ENCODE measurements at regions not wholly inside any gene's neighbourhood (a gene's known extent, or its start where the extent isn't known, plus 50 kb on each side); places are given as distances from the start of the nearest gene placed in this dataset.

DNA sequence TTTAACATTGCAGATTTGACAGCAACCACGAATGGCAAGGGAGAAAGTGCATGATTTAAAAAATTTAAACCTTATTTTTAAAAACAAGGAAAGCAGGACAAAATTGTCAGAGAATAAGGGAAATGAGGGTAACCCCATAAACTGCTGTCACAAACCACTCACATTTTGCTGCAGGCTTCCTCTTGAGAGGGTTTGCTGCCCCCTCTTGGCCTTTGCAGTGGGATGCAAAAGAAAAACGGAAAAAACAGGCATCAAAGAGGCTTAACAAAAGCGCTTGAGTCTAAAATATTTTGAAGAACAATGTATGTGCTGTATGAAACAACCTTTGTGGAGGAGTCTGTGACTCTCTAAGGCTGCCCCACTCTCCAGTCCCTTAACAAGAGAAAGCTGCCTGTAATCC lies 91.6 kb downstream of the TMX3 start:
- peak; percentile 35 for DNase-seq

DNA sequence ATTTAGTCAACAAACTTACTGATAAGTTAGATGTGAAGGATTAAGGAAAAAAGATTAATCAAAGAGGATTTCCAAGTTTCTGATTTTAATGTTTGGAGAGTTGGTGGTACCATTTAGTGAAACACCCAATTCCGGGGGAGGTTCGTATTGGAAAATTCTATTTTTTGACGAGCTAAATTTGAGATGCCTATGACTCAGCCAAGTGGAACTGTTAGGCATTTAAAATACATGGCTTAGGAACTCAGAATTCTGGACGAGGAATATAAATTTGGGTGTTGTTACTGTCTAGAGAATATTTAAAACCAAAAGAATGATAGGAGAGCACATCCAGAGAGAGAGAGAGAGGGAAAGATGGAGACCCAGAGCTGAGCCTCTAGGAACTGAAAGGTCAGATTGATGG lies 103.6 kb downstream of the TMX3 start:
- DNase-seq: no peak

DNA sequence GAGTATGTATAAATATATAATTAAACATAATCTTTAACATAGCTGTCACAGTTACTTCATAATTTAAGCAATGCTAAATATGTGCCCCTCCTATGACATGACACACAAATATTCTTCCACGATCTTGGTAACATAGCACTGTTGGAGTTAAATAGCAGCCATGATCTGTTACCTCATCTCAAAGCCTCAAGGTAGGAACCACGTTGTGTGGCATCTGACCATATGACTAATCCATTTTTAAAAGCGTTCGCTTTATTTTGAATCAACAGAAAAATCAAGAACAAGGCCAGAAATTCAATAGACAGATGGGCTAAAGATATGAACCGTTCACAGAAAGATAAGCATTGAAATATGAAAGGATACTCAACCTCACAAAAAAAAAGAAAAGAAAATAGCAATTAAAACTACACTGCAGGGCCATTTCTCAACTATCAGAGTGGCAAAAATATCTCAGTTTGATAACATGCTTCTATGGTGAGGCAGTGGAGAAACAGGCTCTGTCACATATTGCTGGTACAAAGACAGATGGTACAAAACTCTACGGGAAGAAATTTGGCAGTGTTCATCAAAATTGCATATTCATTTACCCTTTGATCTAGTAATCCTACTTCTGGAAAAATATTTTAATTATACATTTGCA lies 105.9 kb downstream of the TMX3 start:
- no peak for DNase-seq

DNA sequence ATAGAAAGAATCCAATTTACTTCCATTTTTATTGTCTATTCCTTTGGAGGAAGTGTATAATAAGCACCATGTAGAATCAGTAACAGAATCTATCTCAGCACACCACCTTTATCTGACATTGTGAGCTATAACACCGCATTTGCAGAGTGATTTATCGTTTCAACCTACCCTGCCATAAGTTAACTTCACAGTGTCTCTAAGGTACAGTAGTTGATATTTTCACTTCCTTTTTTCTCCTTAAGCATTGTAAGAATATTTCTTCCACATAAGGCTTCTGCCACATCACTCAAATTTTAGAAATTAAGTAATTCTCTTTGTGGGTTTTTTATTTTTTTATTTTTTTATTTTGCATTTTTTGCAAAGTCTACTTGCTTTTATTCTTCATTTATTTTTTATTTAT lies 107.1 kb downstream of the TMX3 start:
- no peak for DNase-seq

DNA sequence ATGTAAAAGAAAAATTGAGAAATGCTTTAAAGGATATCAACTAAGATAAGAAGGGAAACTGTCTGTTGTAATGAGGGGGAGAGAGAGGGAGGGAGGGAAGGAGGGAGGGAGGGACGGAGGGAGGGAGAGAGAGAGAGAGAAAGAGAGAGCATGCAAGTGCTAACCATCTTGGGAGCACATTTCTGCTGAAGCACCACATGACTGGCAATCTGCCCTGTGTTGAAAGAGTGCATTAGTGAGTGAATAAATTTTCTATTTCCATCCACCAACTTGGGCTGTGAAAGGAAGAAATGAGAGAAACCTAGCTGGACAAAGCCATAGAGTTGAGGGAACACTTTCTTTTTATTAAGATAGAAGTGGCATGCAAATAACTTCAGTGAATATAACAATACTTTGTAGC lies 110.7 kb downstream of the TMX3 start:
- no peak for DNase-seq

DNA sequence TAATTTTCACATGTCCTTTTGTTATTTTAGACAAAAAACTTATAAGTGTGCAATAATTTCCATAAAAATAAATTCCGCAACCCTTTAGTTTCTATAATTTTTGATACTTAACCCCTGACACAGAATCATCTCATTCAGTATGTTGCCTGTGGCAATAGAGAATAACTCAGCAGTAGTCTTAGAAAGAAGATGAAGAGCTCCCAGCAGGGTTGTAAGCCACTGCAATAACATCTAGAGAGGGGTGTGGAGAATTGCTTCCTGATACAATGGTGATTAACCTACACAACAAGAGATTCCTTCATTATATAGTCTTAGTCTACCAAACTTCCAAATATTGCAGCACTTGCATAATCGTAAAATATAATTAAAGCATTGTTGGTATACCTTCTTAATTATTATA lies 118.9 kb downstream of the TMX3 start:
- DNase-seq: no peak

DNA sequence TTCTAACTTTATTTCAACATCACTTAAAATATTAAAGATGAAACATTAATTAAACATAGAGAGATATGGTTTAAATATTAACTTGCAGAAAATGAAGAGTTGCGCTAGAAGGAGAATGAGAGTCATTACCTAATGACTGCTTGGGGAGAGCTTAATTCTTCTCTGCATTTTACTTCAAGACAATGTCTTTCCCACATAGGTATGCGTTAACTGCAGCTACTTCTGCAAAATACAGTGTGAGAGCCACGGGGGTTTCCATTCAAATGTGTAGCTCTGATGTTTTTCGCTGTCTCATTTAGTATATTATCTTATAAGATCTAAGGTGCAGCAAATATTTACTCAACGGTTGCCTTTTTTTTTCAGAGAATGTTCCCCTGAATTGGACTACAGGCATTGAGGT lies 126.7 kb downstream of the TMX3 start:
- no peak for DNase-seq

DNA sequence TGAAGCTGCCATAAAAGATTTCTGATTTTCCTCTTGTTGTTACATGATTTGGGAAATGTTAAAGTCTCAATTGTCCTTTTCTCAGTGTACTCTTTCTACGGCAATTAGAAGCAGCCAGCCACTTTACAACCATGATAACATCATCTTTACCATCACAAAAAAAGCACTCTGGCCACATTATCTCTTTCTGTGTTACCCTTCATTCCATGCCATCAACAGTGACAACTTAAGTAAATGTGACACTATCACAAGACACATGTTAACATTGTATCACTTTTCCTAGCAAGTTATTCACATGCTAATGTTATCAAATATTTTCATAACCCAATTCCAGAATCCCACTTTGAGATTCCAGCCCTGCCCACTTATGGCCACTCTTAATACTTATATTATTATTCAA lies 131.2 kb downstream of the TMX3 start:
- DNase-seq: no peak

DNA sequence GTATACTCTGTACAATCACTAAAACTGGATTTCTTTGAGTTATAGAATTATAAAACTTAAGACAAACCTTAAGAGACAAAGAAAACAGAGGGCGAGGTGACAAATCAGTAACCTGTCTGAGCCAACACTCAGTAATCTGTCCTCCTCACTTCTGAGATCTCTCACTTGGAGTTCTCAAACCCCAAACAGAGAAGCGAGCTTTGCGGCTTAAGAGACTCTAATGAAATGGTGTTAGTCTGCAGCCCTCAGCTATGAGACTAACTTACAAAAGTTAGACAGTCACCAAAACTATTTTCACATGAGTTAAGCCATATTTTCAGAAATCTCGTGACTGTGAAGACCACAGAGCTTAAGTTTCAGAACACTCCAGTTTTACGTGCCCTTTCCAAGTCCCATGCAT lies 140.6 kb downstream of the TMX3 start:
- DNase-seq: no peak

DNA sequence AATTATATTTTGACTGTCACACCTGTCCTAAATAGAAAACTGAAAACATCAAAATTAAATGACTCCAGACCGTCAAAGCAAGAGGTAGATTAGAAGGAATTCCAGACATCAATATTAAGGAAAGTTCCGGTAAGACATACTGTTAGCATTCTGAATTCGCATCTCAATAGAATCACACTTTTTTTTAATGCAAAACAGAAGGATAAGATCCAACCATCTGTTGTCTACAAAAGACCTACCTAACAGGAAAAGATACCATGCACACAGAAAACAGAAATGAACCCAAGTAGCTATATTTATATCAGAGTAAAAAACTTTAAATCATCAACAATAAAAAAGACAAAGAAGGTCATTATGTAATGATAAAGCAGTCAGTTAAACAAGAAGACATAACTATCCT lies 145.0 kb downstream of the TMX3 start:
- DNase-seq: no peak

DNA sequence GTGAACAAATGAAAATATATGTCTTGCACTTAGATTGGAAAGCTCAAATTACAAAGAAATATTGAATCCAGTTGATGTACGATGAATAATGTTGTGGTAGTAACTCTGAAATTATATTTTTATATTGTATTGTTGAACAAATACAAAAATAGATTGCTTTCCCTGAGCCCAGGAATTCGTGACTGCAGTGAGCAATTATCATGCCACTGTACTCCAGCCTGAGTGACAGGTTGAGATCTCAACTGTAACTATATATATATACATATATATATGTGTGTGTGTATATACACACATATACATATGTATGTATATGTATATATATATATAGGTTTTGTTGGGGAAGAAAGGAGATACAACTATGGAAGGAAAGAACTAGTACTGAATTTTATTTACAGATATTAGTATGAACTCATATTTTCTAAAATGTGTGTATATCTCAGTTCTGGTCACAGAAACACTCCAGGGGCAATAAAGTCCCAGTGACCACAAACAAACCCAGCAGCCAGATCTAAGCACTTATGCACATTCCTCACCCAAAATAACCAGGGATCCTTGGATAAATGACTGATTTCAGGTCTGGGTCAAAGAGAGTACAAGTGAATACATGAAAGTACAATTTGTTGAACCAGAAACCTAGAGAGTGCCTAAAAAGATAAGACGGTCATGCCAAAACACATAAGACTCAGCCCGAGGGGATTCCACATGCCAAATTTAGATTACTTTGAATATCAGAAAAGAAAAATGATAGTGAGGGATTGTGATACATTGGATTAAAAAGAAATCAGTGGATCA lies 146.3 kb downstream of the TMX3 start:
- no peak for DNase-seq

DNA sequence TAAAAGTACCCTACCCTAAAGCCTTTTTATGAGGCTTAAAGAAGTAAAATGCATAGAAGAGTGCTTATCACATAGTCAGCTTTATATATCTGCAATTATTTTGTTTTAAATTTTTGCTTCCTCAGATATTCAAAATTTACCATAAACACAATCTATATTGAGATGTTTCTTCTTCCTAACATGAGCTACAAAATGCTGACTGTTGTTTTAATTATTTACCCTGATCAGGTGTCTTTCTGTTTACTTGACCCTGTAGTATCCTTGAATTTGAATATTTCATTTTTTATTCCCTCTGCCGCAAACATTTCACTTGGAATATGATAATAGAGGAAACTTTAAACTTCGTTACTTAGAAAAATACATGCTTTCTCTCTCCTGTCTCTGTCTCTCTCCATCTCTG lies 147.9 kb downstream of the TMX3 start:
- no peak for DNase-seq

DNA sequence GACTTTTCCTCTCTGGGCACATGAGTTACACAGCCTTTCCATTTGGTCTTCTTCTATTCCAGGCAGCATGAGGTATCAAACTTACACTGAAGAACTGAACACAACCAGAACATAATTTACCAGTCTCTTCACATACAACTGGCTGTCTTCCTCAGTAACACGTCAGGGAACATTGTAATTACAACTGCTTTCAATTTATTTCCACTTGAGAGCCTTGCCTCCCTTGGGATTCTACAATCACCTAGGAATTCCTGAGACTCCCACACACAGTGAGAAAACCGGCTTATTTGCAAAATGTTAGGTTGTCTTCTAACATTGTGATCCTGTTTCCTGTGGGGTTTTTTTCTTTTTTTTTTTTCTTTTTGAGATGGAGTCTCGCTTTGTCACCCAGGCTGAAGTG lies 149.9 kb downstream of the TMX3 start:
- DNase-seq: no peak

DNA sequence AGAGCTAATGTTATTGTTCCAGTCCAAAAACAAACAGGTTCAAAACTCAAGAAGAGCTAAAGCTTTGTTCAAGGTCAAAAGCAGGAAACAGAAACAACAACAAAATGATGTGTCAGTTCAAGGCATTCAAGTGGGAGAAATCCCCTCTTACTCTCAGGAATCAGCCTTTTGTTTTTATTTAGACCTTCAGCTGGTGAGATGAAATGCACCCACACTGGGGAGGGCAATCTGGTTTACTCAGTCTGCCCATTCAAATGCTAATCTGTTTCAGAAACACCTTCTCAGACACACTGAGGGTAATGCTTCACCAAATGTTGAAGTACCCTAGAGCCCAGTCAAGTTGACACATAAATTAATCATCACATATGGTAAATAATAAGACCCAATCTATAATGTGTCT lies 150.6 kb downstream of the TMX3 start:
- DNase-seq: no peak

DNA sequence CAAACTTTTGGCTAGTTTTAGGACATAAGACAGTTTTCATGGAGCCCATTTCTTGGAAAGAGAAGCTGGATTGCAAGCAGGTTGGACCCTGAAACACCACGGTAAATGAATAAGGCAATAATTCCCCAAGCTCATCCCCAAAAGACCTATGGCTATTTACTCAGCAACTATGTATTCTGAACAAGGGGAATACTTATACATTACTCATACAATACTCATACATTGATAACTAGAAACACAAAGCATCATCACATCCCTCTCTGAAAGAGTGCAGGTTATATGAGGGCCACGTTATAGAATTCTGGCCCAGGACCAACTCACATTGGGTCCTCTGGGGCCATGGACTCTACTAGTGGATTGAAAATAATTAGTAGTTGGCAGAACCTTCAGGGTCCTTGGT lies 154.8 kb downstream of the TMX3 start:
- no peak for DNase-seq

DNA sequence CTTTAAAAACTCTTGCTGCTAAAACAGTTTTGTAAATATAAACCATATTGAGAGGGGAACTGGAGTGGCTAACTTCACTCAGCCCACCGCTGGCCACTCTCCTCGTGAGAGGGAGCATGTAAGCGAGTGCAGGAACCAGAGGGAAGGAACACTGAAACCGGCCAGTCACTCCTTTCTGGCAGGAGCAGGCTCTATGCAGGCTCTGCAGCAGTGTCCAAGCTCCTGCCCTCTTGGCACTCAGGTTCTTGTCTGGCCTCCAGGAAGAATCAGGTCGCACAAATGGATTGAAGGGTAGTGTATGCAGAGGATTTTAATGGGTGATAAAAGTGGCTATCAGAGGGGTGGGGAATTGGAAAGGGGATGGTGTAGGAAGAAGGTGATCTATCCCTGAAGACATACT lies 157.7 kb downstream of the TMX3 start:
- no peak for DNase-seq

DNA sequence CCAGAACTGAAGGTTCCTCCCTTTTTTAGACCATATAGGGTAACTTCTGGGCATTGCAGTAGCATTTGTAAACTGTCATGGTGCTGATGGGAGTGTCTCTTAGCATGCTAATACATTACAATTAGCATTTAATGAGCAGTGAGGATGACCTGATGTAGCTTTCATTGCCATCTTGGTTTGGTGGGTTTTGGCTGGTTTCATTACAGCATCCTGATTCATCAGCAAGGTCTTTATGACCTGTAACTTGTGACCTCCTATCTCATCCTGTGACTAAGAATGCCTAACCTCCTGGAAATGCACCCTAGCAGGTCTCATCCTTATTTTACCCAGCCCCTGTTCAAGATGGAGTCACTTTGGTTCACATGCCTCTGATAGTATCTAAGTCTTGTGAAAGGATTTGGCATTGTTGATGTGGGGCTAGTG lies 159.0 kb downstream of the TMX3 start:
- no peak for DNase-seq

DNA sequence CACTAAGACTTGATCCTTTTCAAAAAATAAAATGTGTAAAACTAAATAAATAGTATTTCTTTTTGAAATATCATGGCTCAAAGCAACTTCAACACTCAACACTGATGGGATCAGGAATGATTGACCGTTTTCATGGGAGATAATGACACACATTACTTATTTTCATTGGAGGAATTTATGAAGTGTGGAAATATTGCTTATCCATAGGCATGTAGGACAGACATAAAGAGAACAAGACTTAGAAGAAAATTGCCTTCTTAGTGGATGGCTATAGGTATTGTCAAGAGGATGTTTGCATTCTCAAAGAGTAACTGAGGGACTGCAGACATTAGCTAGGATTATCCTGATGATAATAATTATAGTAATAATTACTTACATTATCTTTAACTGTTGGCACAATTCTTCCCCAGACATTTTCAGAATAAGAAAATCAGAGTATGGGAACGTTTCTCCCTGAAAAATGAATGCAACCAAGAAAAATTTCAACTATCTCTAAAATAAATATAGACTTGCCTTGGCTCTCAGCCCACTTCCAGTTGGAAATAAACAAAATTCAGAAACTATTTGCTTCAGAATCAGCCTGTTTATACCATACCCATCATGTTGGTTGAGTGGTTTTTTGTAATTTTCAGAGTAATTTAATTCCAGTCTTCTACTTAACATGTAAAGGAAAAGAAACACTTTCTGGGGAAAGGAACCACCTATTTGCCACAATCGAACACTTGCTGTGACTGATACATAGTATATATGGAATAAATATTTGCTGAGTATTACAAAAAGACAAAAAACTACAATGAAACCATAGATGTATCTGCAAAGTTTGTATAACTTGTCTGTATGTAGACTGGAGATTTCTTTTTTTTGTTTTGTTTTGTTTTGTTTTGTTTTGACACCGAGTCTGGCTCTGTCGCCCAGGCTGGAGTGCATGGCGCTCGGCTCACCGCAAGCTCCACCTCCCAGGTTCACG lies 165.7 kb downstream of the TMX3 start:
- DNase-seq: no peak

DNA sequence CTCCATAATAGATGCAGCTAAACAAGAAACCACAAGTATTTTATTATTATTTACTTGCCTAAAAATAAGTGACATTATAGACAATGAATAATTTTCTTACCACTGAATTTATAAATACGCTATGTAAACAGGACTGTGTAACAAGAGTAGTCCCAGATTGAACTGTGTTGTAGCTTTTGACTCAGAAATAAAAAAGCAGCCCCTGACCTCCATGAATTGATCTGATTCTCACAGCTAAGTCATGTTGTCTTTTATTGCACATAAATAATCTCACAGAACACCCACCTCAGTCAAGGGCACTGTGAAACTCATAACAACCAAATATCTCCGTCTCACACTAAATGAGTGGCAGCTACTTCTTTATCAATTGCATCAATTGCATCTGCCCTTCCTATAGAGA lies 171.6 kb downstream of the TMX3 start:
- DNase-seq: no peak

DNA sequence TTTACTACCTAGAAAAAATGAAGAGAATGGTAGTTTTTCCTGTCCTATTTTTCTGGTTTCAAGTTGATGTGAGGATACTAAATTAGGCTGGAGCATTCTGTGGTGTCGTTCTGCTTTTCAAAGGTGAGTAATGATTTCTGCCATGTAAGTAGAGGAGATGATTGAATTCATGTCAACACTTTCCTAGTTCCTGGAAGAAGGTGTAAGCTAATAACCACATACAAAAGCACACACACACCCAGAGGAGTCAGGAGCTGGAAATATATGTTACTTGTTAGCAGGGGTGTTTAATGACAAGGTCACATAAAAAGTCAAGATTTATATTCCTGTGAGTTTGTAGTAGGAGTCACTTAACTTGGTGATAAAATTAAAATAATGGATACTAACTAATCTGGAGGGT lies 172.1 kb downstream of the TMX3 start:
- no peak for DNase-seq

DNA sequence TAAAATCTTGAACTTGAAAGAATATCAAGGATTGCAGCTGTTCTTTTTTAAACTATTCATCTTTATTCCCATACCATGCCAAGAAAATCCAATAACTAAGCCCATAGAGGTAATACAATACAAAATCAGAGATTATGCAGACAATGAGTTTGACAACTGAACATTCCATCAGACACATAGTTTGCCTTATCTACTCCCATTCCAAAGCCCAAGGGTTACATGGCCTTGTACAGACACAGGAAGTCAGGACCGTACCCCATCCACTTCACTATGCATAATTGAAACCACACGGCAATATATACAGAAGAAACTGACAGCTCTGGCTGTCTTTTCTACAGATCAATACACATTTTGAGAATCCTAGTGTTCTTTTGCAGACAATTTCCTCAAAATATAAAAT lies 181.3 kb downstream of the TMX3 start:
- no peak for DNase-seq

DNA sequence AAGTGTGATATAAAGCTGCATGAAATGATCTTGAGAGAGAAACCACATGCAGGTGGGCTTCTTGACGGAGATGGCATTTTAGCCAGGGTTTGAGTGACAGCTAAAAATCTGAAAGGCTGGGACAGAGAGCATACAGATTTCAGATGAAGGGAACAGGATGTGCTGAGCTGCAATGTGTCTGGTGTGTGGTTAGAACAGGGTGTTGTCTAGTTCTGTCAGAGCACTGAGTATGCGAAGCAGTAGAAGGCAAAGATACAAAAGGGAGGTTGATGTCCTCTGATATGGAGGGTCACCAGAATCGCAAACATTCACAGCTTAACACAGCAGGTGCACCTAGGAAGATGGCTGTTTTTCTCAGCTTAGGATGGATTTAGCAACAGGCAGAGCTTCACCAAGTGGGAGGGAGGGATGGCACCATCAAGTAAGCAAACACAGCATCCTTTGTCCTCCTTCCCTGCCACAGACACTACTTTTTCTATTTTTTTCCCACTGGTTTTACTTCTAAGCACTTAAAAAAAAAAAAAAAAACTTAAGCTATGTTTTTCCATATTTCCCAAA lies 182.5 kb downstream of the TMX3 start:
- no peak for DNase-seq

DNA sequence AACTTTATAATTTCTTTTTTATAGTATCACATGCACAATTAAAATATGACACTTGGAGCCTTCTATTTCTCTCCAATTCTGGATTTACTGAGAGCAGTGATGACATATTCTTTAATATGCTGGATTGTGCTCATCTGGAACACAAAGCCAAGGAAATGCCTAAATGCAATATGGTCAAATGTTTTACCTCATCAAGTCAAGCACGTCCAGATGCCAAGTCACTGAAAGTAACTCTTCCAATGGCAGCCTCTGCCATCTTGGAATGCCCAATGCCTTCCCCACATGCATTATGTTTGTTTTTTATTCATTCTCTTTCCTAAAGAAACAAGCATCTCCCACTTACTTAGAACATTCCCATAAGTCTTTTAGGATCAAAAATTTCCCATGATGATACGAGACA lies 189.8 kb downstream of the TMX3 start:
- no peak for DNase-seq
